PFSK-1 (cell line): ENCODE measurements at regions not wholly inside any gene's neighbourhood (a gene's known extent, or its start where the extent isn't known, plus 50 kb on each side); places are given as distances from the start of the nearest gene placed in this dataset.

Experiments
- FOXP2 ChIP-seq: optimal IDR thresholded peaks from 2 replicates; pipeline ENCODE3; 2011; ENCODE audit warnings: borderline replicate concordance, control low read depth, inconsistent platforms; ENCODE audit not compliant: insufficient read depth; ENCODE audit errors: extremely low read length, extremely low read depth
- POLR2AphosphoS5 ChIP-seq: IDR thresholded peaks from 2 replicates; pipeline ENCODE4 v1.6.1; 2012; ENCODE audit warnings: low read depth, mild to moderate bottlenecking, control low read depth, low read length, moderate library complexity
- SIN3A ChIP-seq: IDR thresholded peaks from 2 replicates; pipeline ENCODE4 v1.6.1; 2012; ENCODE audit warnings: mild to moderate bottlenecking, low read length, moderate library complexity, borderline replicate concordance; ENCODE audit not compliant: insufficient read depth
- TAF1 ChIP-seq: IDR thresholded peaks from 2 replicates; pipeline ENCODE4 v1.6.1; 2012; ENCODE audit warnings: low read length, control low read depth, borderline replicate concordance; ENCODE audit not compliant: insufficient read depth
- TF ChIP-seq, protein P1 (sequence below), 2 experiments: IDR thresholded peaks; 2 replicates each; pipeline versions ENCODE4 v1.6.1 to v1.8.0; 2011 to 2012; ENCODE audit warnings: low read depth in 2 of 2, low read length in 2 of 2, control low read depth in 1 of 2, inconsistent platforms in 1 of 2, mild to moderate bottlenecking in 1 of 2, moderate library complexity in 1 of 2; ENCODE audit not compliant: insufficient read depth in 1 of 2

DNA sequence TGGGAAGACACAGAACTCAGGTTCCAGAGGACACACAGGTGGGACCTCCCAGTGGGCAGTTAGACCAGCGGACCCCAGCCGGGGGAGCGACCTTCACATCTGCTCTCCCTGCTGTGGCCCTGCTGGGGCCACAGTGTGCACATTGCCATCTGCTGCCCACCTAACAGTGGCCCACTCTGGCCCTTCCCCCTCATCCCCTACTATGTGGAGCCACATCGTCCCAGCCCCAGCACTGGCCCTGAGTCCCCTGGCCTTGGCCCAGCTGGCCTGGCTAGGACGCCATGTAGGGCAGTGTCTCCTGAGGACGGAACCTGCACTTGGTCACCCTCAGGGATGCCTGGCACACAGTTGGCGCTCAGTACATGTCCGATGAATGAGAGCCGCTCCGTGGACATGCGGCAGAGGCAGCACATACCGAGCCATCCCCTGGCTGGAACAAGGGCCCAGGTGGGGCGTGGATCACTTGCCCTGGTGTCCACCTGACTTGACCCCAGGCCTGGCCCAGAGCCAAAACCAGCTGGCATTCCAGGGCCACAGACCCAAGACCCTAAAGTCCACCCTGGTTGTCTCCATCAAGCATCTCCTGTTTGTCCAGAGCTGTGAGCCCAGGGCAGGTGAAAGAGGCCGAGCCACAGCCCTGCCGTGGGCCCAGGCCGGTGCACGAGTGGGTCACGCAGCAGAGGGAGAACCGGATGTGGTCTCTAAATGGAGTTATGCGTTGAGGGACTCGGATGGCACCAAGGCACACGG, 93.1 kb upstream of the FGF3 start:
- TF ChIP-seq SIN3A, result no peak
- TF ChIP-seq, protein P1, sequence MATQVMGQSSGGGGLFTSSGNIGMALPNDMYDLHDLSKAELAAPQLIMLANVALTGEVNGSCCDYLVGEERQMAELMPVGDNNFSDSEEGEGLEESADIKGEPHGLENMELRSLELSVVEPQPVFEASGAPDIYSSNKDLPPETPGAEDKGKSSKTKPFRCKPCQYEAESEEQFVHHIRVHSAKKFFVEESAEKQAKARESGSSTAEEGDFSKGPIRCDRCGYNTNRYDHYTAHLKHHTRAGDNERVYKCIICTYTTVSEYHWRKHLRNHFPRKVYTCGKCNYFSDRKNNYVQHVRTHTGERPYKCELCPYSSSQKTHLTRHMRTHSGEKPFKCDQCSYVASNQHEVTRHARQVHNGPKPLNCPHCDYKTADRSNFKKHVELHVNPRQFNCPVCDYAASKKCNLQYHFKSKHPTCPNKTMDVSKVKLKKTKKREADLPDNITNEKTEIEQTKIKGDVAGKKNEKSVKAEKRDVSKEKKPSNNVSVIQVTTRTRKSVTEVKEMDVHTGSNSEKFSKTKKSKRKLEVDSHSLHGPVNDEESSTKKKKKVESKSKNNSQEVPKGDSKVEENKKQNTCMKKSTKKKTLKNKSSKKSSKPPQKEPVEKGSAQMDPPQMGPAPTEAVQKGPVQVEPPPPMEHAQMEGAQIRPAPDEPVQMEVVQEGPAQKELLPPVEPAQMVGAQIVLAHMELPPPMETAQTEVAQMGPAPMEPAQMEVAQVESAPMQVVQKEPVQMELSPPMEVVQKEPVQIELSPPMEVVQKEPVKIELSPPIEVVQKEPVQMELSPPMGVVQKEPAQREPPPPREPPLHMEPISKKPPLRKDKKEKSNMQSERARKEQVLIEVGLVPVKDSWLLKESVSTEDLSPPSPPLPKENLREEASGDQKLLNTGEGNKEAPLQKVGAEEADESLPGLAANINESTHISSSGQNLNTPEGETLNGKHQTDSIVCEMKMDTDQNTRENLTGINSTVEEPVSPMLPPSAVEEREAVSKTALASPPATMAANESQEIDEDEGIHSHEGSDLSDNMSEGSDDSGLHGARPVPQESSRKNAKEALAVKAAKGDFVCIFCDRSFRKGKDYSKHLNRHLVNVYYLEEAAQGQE (IDR thresholded peaks at IDR 0.05; ENCODE audit: insufficient read depth in 1 of 2, low read depth in 2 of 2, low read length in 2 of 2), result no peak
- TF ChIP-seq TAF1, result no peak
- no peak for TF ChIP-seq POLR2AphosphoS5
- no peak for TF ChIP-seq FOXP2

DNA sequence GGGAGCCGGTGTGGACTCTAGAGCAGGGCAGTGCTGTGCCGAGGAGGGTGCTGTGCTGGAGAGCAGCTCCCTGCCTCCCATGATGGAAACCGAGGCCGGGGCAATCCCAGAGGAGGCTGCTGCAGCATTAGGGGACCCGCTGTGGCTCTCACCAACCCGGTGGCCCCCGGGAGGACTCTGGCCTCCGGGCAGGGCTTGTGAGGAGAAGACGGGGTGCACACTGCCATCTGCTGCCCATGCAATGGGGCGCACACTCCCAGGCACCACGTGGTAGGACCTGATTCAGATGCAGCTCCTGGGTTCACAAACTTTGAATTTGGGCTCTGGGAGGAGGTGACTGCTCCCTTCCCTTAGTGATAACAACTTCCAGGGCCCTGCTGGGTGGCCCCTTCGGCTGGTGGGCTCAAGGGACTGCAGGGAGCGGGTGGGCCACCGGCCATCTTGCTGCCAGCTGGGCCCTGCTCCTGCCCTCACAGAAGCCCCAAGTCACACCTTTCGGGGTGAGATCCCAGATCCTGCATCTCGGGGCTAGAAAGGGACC, 93.8 kb upstream of the FGF3 start:
- TF ChIP-seq, protein P1 (IDR thresholded peaks at IDR 0.05; ENCODE audit: insufficient read depth in 1 of 2, low read depth in 2 of 2, low read length in 2 of 2), result no peak
- TF ChIP-seq TAF1, result no peak
- TF ChIP-seq SIN3A, result no peak
- no peak for TF ChIP-seq FOXP2

DNA sequence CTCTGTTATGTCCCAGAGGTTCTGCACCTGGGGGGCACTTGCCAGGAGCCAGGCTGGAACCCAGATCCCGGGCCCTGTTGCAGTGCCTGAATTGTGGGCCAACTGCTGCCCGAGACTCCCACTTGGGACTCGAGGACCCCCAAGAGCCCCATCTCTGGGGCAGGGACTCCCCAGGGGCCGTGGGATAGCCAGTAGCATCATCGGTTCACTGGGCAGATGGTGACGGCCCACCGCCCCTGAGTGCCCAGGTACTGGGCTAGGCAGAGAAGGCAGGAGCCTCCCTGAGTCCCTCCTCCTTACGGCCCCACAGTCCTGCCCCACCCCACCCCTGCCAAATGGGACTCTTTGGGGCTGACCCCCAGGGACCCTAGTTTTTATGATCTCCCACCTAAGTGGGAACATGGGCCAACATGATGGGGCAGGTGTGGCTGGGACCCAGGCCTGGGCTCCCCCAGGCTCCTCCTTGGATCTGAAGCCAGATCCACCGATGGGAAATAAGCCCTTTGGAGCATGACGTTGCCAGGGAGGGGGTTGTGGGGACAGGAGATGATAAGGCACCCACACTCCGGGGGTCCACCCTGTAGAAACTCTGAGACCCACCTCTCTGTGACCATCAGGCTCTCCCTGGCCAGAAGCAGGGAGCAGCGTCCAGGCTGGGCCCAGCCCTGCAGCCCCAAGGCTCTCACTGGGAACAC, 94.5 kb upstream of the FGF3 start:
- TF ChIP-seq POLR2AphosphoS5, result no peak

DNA sequence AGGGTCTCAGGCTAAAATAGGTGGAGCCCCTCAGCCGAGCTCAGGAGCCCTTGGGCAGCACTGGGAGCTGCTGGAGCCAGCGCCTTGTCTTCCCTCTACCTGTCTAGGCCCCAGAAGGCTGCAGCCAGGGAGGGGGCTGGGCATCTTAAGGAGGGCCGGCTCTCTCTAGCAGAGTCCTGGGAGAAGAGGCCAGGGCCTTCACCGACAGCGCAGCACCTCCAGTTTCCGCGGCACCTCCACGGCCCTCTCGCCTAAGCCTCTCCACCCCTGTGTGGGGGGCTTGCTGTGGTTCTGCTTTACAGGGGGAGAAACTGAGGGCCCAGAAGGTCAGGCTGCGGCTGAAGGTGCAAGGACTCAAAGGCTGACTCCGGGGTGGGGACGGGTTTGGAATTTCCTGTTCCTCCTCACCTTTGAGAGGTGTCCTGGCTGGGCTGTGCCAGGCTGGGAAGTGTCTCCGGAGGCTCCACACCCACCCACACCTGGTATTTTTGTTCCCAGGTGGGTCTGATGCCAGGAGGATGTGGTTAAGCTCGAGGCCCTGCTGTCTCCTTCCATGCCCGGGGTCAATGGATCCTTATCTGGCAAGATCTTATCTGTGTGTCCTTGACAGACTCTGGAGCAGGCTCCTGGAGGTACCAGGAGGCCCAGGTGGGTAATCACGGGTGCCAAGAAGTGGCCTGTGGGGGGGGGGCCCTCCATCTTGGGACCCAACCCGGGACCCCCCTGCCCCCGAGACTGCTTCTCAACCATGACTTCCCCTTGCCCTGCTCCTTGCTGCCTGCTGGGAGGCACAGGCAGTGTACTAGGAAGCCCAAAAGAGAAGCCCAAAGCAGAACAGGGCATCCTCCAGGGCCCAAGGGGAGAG, 95.3 kb upstream of the FGF3 start:
- TF ChIP-seq SIN3A (no peak), POLR2AphosphoS5 (no peak), TAF1 (no peak), FOXP2 (no peak)
- TF ChIP-seq, protein P1 (IDR thresholded peaks at IDR 0.05; ENCODE audit: insufficient read depth in 1 of 2, low read depth in 2 of 2, low read length in 2 of 2), result no peak

DNA sequence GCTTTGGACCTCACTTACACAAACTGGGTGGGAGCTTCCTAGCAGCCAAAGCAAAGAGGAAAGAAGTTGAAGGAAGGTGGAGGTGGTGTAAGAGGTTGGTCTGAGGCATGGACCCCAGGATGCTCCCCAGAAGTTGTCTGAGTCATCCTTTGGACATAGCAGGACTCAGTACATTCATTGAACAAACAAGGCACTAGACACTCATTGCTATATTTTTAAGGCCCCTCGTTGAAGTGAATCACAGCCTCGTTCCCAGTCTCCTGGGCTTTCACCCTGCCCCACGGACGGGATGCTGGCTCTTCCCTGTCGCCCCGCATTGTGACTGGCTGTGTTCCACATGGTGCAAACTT, 95.9 kb upstream of the FGF3 start:
- TF ChIP-seq, protein P1 (IDR thresholded peaks at IDR 0.05; ENCODE audit: insufficient read depth in 1 of 2, low read depth in 2 of 2, low read length in 2 of 2), result no peak
- TF ChIP-seq POLR2AphosphoS5 (no peak), TAF1 (no peak), SIN3A (no peak), FOXP2 (no peak)
